Suprapubic skin (tissue), 4 donors: ENCODE measurements at regions not wholly inside any gene's neighbourhood (a gene's known extent, or its start where the extent isn't known, plus 50 kb on each side); places are given as distances from the start of the nearest gene placed in this dataset.

Source experiments
- EP300 ChIP-seq: sonication (generic); formaldehyde crosslinking; IDR thresholded peaks from one replicate; pipeline ENCODE4 v1.6.1; 2017; ENCODE audit warnings: antibody characterized with exemption
- POLR2A ChIP-seq, 2 donors: fragments of 450-650 bp; IDR thresholded peaks; one replicate each; pipeline ENCODE4 v1.6.1; 2017; ENCODE audit warnings: antibody characterized with exemption in 2 of 2, mild to moderate bottlenecking in 2 of 2, moderate library complexity in 2 of 2
- POLR2AphosphoS5 ChIP-seq, 3 donors: sonication (generic); formaldehyde crosslinking; IDR thresholded peaks; one replicate each; pipeline ENCODE4 v1.6.1; 2017; ENCODE audit warnings: antibody characterized with exemption in 3 of 3
- TF ChIP-seq, protein P1 (sequence below), 2 donors: fragments of 200-600 bp in 1 of 2; fragments of 450-650 bp in 1 of 2; sonication (generic) in 1 of 2; IDR thresholded peaks; one replicate each; pipeline ENCODE4 v1.5.1; 2016 to 2019; ENCODE audit warnings: antibody characterized with exemption in 2 of 2, mild to moderate bottlenecking in 1 of 2, moderate library complexity in 1 of 2

DNA sequence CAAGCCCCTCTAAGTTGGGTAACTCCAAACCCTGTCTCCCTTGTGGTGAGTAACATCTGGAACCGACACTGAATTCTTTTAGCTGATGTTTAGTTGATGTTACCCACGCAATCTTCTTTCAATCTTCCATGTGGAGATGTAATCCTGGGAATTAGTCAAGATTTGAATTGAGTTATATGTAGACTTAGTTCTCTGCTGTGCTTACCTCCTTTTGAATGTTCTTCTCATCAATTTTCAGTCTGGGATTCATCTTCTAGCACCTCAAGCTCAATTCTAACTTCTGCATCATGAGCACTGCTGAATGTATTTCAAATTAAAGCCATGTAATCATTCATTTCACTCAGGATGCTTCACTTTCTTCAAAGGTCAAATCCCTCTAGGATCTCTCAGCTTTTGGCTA is 270.6 kb downstream of the FAM170A start:
- TF ChIP-seq, protein P1, sequence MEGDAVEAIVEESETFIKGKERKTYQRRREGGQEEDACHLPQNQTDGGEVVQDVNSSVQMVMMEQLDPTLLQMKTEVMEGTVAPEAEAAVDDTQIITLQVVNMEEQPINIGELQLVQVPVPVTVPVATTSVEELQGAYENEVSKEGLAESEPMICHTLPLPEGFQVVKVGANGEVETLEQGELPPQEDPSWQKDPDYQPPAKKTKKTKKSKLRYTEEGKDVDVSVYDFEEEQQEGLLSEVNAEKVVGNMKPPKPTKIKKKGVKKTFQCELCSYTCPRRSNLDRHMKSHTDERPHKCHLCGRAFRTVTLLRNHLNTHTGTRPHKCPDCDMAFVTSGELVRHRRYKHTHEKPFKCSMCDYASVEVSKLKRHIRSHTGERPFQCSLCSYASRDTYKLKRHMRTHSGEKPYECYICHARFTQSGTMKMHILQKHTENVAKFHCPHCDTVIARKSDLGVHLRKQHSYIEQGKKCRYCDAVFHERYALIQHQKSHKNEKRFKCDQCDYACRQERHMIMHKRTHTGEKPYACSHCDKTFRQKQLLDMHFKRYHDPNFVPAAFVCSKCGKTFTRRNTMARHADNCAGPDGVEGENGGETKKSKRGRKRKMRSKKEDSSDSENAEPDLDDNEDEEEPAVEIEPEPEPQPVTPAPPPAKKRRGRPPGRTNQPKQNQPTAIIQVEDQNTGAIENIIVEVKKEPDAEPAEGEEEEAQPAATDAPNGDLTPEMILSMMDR (IDR thresholded peaks at IDR 0.05) = no peak
- TF ChIP-seq POLR2A (IDR thresholded peaks at IDR 0.05) (no peak), EP300 (no peak), POLR2AphosphoS5 (IDR thresholded peaks at IDR 0.05) (no peak)
